Thoracic aorta (tissue), 2 donors: ENCODE measurements at regions not wholly inside any gene's neighbourhood (a gene's known extent, or its start where the extent isn't known, plus 50 kb on each side); places are given as distances from the start of the nearest gene placed in this dataset.

Experiments
- ATAC-seq: fragments of 150-250 bp; one replicate; pipeline ENCODE4 v1.8.0; 2017; ENCODE audit warnings: low read depth; ENCODE audit not compliant: insufficient number of reproducible peaks, low FRiP score
- DNase-seq: peaks from one replicate; pipeline ENCODE4 v3.0.0-alpha.2; 2020; ENCODE audit warnings: low spot score
- H3K27ac ChIP-seq, 2 donors: fragments of 200-600 bp; sonication (generic); 1 replicate in 1 of 2; 2 replicates in 1 of 2; pipeline ENCODE4 v1.5.1; 2016; ENCODE audit warnings: mild to moderate bottlenecking in 2 of 2, moderate library complexity in 2 of 2
- H3K27me3 ChIP-seq: fragments of 200-600 bp; sonication (generic); replicated peaks from 2 replicates; pipeline ENCODE4 v1.6.0; 2016; ENCODE audit warnings: mild to moderate bottlenecking; ENCODE audit not compliant: insufficient read depth
- H3K36me3 ChIP-seq: fragments of 200-600 bp; sonication (generic); one replicate; pipeline ENCODE4 v1.5.1; 2016
- H3K4me1 ChIP-seq, 2 donors: fragments of 200-600 bp; sonication (generic); 1 replicate in 1 of 2; 2 replicates in 1 of 2; pipeline versions ENCODE4 v1.5.1 to v1.6.0; 2016; ENCODE audit warnings: low read depth in 2 of 2, mild to moderate bottlenecking in 1 of 2; ENCODE audit not compliant: control insufficient read depth in 1 of 2
- H3K4me3 ChIP-seq: fragments of 200-600 bp; sonication (generic); 2 replicates; pipeline ENCODE4 v1.5.1; 2016; ENCODE audit warnings: mild to moderate bottlenecking
- H3K9me3 ChIP-seq: fragments of 200-600 bp; sonication (generic); 2 replicates; pipeline ENCODE4 v1.5.1; 2016
- TF ChIP-seq, protein P1 (sequence below): fragments of 200-600 bp; sonication (generic); IDR thresholded peaks from one replicate; pipeline ENCODE4 v1.5.1; 2019; ENCODE audit warnings: antibody characterized with exemption

DNA sequence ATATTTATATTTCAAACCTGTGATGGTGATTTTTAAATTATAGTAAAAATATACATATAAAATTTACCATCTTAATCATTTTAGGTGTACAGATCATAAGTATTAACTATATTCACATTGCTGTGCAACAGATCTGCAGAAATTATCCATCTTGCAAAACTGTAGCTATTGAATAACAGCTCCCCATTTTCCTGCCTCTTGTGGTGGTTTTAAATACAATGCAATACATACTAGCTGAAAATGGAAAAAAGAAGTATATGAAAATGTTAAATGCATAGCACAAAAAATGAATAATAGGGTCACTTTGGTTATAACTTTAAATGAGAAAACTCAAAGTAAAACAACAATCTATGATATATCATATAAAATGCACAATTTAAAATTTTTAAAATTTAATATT lies 130.9 kb upstream of the VPREB1 start:
- no peak for DNase-seq
- Histone ChIP-seq H3K4me1 (no peaks in the 10 kb centered on the region), H3K9me3 (no peaks in the 10 kb centered on the region), H3K27me3 (no peaks in the 10 kb centered on the region), H3K27ac (no peak overlapping the region), H3K4me3 (no peak overlapping the region), H3K36me3 (no peaks in the 10 kb centered on the region)
- ATAC-seq: no peak
- TF ChIP-seq, protein P1, sequence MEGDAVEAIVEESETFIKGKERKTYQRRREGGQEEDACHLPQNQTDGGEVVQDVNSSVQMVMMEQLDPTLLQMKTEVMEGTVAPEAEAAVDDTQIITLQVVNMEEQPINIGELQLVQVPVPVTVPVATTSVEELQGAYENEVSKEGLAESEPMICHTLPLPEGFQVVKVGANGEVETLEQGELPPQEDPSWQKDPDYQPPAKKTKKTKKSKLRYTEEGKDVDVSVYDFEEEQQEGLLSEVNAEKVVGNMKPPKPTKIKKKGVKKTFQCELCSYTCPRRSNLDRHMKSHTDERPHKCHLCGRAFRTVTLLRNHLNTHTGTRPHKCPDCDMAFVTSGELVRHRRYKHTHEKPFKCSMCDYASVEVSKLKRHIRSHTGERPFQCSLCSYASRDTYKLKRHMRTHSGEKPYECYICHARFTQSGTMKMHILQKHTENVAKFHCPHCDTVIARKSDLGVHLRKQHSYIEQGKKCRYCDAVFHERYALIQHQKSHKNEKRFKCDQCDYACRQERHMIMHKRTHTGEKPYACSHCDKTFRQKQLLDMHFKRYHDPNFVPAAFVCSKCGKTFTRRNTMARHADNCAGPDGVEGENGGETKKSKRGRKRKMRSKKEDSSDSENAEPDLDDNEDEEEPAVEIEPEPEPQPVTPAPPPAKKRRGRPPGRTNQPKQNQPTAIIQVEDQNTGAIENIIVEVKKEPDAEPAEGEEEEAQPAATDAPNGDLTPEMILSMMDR: no peak

DNA sequence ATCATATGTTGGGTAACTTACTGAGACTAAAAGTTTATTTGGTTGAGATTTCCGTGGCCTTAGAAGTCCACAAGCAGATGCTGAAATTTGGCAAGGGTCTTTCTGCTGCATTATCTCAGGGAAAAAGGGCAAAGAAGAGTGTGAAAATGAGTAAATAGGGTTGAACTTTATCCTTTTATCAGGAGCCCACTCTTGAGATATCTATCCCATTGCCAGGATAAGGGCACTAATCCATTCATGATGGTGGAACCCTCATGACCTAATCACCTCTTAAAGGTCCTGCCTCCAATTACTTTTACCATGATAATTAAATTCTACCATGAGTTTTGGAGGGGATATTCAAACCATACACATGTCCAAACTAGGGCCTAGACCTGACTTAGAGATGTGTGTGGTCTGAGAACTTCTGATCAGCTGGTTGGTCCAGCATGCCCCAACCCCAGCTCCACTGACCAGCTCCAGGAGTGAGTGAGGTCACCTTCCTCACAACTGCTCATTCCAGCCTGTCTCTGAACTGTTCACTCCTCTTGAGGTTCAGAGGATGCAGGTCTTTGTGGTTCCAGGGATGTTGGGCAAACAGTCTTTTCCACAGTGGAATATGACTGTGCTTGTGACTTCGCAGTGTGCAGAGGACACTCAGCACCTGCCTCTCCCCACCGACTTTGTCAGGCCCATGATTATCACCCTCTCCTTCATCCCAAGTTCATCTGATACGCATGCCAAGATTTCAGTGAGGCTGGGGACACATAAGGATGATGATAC lies 130.1 kb upstream of the TOP3B start:
- TF ChIP-seq, protein P1: no peak
- Histone ChIP-seq H3K36me3 (no peaks in the 10 kb centered on the region), H3K27me3 (no peaks in the 10 kb centered on the region), H3K9me3 (no peaks in the 10 kb centered on the region), H3K4me1 (no peaks in the 10 kb centered on the region), H3K4me3 (no peak overlapping the region), H3K27ac (no peak overlapping the region)
- no peak for ATAC-seq
- no peak for DNase-seq

DNA sequence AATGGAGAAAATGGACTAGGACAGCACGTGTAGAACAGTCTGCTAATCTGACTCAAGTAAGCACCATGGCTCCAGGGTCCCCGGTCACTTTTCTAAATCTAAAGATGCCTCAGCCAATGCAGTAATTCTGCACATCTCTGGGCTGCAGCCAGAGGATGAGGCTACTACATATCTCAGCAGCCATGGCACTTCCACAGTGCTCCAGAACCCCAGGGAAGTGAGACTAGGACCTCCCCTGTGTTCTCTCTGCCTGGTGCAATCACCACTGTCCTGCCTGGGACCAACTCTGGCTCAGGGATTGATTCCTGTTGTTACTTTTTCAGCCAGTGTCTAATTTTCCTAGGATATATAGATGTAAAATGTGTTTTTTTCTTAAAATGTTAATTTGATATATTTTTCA lies 129.4 kb upstream of the TOP3B start:
- Histone ChIP-seq H3K27ac (no peak overlapping the region), H3K27me3 (no peaks in the 10 kb centered on the region), H3K4me3 (no peak overlapping the region), H3K9me3 (no peaks in the 10 kb centered on the region), H3K36me3 (no peaks in the 10 kb centered on the region), H3K4me1 (no peaks in the 10 kb centered on the region)
- DNase-seq (no peak), ATAC-seq (no peak)
- TF ChIP-seq, protein P1: no peak

DNA sequence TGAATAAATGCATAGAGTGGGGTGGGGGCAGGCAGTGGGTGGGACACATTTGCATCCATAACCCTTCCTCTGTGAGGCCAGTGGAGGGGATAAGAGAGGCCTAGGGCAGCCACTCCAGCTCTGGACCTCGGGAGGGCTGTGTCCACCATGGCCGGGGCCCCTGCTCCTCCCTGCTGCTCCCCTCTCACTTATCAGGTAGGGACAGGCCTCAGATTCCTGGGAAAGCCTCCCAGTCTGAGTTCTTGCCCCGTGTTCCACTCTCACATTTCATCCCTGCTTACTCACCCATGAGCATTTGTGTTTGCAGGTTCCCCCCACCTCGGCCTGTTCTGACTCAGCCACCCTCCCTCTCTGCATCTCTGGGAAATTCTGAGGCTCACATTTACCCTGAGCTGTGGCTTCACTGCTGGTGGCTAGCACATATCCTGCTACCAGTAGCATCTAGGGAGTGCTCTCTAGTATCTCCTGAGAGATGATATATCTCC lies 128.7 kb upstream of the TOP3B start:
- ATAC-seq: no peak
- Histone ChIP-seq H3K9me3 (no peaks in the 10 kb centered on the region), H3K36me3 (no peaks in the 10 kb centered on the region), H3K27ac (no peak overlapping the region), H3K4me1 (no peaks in the 10 kb centered on the region), H3K4me3 (no peak overlapping the region), H3K27me3 (no peaks in the 10 kb centered on the region)
- no peak for DNase-seq
- TF ChIP-seq, protein P1: no peak

DNA sequence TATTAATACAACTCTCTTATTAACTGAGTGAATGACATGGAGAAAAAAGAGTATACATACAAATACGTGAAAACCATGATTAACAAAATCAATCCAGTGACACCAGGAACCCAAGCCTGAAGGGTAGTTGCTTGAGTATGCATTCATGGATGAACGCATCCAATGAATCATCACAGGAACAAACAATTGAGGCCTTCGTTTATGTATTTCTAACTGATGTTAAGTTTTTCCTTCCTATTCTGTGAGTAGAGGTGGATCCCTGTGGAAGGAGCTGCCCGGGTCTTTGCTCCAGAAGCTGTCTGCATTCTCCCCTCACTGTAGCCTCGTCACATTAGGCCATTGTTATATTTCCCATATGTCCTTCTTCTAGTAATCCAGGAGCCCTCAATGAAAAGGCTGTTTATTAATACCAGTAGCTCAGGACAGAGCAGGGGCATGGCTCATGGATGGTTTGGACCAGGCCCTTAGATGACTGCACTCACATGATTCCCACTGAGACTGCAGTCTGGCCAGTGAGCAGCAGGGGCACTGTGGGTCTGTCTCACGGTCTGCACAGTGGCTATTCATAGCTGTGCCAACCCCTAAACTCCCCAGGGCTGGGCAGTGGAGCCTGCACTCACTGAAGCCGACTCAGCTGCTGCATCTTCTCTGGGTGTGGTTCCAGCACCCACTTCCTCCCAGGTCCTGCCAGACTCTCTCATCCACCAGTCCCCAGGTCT lies 128.1 kb upstream of the TOP3B start:
- DNase-seq (no peak), ATAC-seq (peak; percentile 50)
- Histone ChIP-seq H3K4me3 (no peak overlapping the region), H3K27me3 (no peaks in the 10 kb centered on the region), H3K27ac (no peak overlapping the region), H3K4me1 (no peaks in the 10 kb centered on the region), H3K9me3 (no peaks in the 10 kb centered on the region), H3K36me3 (no peaks in the 10 kb centered on the region)
- TF ChIP-seq, protein P1: peak; percentile 21
